NCI-H128 (cell line): ENCODE measurements at regions not wholly inside any gene's neighbourhood (a gene's known extent, or its start where the extent isn't known, plus 50 kb on each side); places are given as distances from the start of the nearest gene placed in this dataset.
"Not testable (repeated sequence)": the region's sequence is repeated elsewhere in the genome, so short reads cannot be mapped to it uniquely, and the experiment has no call there.

Experiments used
- DNase-seq: peaks from one replicate; lab custom pipeline; 2025; ENCODE audit not compliant: unreplicated experiment; lab: John Stamatoyannopoulos, UW

GRCh38 chr13:103935117-103935516, 868.9 kb upstream of the SLC10A2 start:
- DNase-seq: no peak

- DNase-seq: no peak
Observed at GRCh38 chr13:103931885-103932284, 865.7 kb upstream of the SLC10A2 start.

DNA sequence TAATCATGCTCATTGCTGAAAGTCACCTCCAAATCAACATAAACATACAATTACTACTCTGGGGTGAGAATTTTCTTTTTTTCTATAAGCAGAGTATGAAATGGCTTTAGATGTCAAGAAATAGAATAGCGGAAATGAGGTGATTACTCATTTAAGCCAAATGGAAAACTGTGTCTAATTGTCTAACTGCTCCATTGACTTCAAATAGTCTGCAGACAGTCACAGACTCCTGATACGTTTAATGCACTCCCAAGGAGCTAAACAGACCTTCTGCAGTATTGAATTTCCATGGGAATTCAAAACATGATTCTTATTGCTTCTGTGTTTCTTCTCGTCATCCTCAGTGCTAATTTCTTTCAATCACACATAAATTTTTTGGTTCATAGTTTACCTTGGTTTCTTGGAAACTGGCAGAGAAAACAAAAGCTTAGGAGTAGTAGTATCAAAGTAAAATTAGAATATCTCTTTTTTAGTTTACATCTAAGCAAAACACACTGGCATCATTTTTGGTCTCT, 865.2 kb upstream of the SLC10A2 start:
- DNase-seq: no peak

- no peak for DNase-seq
Observed at GRCh38 chr13:103926118-103926517, 859.9 kb upstream of the SLC10A2 start.

DNA sequence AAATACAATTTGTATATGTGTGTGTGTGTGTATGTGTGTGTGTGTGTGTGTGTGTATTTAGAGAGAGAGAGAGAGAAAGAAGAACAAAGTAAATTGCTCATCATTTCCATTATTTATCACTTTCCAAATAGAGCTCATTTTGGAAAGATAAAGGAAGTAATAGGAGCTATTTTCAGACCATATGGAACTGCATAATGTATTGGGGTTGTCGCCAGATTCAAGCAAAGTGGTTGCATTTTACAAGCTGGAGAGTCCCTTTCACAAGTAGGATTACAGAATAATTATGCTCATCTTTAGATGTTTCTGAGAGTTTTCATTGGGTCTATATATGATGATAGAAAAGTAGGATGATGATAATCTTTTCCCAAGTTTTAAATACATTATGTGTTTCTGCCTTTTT, 842.7 kb upstream of the SLC10A2 start:
- no peak for DNase-seq

DNA sequence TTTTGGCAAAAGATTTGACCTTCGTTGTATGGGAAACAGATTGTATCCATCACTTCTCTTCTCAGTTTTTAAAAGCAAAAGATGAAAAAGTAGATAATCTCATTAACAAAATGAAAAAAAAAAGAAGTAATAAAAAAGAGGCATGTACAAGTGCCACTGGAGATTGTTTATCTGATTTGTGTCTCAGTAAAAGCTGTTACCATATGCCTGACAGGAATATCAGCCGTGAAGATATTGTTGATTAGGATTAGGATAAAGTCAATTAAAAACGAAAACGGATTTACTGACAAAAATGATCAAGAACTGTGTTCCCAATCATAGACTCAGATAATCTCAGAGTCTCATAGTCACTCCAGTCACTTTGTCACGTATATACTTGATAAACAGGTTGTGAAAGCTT, 842.1 kb upstream of the SLC10A2 start:
- no peak for DNase-seq

DNA sequence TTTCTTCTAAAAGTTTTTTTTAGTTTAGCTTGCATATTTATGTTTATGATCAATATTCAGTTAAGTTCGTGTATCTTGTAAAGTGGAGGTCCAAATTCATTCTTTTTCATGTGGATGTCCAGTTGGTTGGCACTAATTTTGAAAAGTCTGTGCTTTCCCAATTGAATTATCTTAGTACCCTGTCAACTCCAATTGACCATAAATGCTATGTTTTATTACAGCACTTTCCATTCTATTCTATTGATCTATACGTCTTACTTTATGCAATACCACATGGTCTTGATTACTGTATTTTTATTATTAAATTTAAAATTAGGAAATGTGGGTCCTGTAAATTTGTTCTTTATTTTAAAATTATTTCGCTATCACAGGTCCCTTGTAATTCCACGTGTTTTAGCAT, 837.6 kb upstream of the SLC10A2 start:
- no peak for DNase-seq

DNA sequence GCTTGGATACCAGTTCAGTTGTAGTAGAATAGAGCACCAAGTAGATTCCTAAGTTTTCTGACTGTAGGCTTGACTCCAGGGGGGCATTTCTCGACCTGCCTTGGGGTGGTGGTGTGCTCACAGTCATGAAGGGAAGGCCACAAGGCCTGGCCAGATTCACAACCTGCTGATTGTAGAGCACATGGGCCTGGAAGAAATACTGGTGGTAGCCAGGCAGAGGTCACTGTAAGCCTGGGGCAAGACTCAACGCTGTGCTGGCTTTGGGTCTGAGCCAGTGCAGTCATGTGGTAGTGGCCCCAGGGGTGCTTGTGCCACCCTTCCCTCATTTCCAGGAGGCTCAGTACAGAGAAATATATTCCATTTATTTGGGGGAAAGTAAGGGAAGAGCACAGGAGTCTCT, 832.3 kb upstream of the SLC10A2 start:
- DNase-seq: no peak

- DNase-seq: no peak
Observed at GRCh38 chr13:103895835-103896531, 829.8 kb upstream of the SLC10A2 start.

- DNase-seq: no peak
Observed at GRCh38 chr13:103894626-103895025, 828.4 kb upstream of the SLC10A2 start.

DNA sequence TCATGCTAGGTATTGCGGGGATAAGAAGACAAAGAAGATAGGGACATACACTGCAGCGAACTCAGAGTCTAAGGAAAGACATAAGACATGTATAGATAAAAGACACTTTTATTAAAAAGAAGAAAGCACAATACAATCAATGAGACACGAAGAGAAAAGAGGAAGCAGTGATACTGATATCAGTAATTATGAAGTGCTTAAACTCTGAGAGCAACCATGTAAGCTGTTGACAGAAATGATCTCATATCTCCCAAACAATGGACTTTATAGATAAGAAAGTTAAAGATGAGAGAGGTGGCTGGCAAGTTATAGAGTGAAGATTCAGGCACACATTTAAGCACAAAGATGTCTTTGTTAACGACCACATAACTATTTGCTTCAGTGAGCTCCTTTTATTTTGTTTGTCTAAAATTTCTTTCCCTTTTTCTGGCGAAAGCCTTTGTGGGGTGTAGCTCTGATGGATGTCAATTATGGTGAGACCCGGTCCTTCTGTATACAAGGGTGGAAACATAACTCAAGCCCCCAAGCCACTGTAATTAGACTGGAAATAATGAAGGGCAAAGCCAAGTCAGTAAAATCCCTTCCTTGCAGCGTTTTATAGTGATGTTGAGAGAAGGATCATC, 818.0 kb upstream of the SLC10A2 start:
- no peak for DNase-seq

DNA sequence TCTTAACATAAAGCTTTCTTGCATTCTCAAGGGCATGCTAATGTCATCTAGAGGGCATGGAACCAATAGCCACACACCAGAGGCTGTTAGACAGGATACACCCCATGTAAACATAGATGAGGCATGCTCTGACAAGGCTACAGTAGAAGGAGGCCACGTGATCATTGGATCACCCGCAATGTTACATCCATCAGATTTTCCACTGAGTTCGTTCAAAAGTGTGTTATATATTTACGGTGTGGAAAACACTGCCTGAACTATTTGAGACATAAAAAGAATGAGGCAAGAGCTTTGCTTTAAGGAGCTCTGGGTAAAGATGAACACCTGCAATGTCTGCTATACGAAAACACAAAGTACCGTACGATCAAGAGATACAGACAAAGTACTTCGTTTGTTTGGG, 817.5 kb upstream of the SLC10A2 start:
- no peak for DNase-seq

- DNase-seq: peak; percentile 48
Observed at GRCh38 chr13:103883164-103883563, 816.9 kb upstream of the SLC10A2 start.

GRCh38 chr13:103880146-103880545, 813.9 kb upstream of the SLC10A2 start:
- DNase-seq: not testable (repeated sequence)

DNA sequence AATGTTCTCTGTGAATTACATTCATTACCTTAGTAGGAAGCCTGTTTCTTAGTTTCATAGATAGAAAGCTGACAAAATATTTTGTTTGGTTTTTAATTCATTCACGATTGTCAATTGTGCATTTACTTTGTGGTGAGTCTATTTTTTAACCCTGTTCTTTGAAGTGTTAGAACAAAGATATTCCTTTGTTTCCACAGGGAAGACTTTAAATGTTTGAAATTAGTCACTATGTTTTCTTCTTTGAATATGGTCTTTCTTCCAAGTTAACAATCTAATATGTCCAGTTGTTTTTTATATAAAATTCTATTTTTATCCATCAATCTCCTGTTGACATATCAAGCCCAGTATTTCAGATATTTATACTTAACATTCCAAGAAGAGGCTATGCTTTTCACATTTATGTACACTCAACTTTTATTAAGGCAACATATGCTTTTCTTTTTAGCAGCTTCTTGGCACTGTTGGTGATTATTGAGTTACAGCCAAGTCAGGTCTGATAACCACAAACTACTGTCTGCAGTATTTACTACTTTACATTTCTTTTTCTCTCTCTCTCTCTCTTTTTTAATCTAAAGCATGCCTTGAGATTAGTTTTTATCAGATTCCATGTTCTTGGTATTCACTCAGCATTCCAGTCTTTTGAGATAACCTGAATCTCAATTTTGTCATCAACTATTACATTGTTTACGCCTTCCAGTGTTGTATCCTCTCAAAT, 812.8 kb upstream of the SLC10A2 start:
- no peak for DNase-seq

- no peak for DNase-seq
Observed at GRCh38 chr13:103876571-103876970, 810.4 kb upstream of the SLC10A2 start.

DNA sequence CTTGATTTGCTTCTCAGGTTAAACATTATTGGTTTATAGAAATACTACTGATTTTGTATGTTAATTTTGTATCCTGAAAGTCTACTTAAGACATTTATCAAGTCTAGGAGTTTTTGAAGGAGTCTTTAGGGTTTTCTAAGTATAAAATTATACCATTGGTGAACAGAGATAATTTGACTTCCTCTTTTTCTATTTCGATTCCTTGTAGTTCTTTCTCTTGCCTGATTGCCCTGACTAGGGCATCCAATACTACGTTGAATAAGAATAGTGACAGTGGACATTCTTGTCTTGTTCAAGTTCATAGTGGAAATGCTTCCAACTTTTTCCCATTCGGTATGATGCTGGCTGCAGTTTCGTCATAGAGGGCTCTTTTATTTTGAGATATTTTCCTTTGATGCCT, 807.5 kb upstream of the SLC10A2 start:
- DNase-seq: no peak

DNA sequence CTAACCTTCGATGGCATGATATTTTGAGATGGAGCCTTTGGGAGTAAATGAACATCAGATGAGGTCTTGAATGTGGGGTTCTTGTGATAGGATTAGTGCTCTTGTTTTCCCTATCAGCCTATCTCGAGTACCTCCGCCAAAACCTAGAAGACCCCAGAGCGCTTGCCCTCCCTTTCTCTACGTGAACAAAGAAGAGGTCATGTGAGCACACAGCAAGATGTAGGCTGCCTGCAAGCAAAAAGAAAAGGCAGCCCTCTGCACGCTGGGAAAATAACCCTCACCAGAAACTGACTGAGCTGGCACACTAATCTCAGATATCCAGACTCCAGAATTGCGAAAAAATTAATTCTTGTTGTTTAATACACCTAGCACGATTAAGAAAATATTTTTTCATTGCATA, 799.8 kb upstream of the SLC10A2 start:
- DNase-seq: no peak

DNA sequence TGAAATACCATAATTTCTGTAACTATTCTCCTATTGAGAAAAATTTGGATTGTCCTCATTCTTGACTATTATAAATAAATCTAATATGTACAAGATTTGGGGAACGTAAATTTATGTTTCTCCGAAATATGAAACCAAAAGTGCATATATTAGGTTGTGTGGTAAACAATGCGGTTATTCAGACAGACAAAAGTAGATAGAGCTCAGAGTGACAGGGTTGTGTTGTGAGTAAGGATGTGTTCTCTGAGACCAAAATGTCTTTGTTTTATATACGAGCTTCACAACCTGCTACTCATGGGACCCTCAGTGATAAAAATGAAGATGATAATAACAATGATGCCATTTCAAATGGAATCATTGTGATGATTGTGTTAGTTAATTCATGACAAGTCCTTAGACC, 796.3 kb upstream of the SLC10A2 start:
- DNase-seq: no peak

GRCh38 chr13:103859952-103860351, 793.7 kb upstream of the SLC10A2 start:
- no peak for DNase-seq

DNA sequence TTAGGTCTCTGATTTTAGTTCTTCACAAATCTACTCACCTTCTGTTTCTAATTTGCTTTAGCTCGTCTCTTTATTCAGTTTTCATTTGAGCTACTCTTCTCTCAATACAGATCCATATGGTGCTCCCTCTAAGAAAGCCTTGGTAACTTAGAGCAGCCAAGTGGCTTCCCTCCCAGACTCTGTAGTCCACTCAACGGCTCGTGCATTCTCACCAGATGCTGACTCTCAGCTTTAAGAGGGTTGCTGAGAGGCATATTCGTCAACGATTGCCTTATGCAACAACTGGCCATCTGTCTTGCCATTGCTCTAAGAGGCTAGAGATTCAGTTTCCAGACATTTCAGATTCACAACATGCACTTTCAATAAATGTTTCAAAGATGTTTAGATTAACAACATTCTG, 785.8 kb upstream of the SLC10A2 start:
- DNase-seq: no peak

- no peak for DNase-seq
Observed at GRCh38 chr13:103844471-103844870, 778.3 kb upstream of the SLC10A2 start.
